HG02943 (cell line): ENCODE measurements at regions not wholly inside any gene's neighbourhood (a gene's known extent, or its start where the extent isn't known, plus 50 kb on each side); places are given as distances from the start of the nearest gene placed in this dataset.
"Not testable (repeated sequence)": the region's sequence is repeated elsewhere in the genome, so short reads cannot be mapped to it uniquely, and the experiment has no call there.

Experiments
- ATAC-seq: cut with Tn5 transposase; IDR thresholded peaks from one replicate; pipeline ENCODE4 v1.9.1; 2021; ENCODE audit warnings: mild to moderate bottlenecking, low read depth, moderate library complexity; ENCODE audit not compliant: unreplicated experiment

DNA sequence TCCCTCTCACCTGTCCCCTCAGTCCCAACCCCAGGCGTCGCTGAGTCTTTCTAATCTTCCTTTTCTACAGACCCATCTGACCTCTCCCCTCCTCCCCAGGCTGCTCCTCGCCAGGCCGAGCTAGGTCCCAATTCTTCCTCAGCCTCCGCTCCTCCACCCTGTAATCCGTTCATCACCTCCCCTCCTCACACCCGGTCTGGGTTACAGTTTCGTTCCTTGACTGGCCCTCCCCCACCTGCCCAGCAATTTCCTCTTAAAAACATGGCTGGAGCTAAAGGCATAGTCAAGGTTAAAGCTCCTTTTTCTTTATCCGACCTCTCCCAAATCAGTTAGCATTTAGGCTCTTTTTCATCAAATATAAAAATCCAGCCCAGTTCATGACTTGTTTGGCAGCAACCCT is 262.0 kb downstream of the SMARCA2 start:
- not testable (repeated sequence) for ATAC-seq

DNA sequence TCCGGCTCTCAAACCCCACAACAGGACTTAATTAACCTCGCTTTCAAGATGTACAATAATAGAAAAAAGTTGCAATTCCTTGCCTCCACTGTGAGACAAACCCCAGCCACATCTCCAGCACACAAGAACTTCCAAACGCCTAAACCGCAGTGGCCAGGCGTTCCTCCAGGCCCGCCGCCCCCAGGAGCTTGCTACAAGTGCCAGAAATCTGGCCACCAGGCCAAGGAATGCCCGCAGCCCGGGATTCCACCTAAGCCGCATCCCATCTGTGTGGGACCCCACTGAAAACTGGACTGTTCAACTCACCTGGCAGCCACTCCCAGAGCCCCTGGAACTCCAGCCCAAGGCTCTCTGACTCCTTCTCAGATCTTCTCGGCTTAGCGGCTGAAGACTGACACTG is 262.5 kb downstream of the SMARCA2 start:
- not testable (repeated sequence) for ATAC-seq

DNA sequence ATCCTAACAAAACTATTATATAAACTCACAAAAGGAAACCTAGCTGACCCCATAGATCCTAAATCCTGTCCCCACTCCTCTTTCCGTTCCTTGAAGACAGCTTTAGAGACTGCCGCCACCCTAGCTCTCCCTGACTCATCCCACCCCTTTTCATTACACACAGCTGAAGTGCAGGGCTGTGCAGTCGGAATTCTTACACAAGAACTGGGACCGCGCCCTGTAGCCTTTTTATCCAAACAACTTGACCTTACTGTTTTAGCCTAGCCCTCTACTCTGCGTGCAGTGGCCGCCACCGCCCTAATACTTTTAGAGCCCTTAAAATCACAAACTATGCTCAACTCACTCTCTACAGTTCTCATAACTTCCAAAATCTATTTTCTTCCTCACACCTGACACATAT is 264.0 kb downstream of the SMARCA2 start:
- not testable (repeated sequence) for ATAC-seq

DNA sequence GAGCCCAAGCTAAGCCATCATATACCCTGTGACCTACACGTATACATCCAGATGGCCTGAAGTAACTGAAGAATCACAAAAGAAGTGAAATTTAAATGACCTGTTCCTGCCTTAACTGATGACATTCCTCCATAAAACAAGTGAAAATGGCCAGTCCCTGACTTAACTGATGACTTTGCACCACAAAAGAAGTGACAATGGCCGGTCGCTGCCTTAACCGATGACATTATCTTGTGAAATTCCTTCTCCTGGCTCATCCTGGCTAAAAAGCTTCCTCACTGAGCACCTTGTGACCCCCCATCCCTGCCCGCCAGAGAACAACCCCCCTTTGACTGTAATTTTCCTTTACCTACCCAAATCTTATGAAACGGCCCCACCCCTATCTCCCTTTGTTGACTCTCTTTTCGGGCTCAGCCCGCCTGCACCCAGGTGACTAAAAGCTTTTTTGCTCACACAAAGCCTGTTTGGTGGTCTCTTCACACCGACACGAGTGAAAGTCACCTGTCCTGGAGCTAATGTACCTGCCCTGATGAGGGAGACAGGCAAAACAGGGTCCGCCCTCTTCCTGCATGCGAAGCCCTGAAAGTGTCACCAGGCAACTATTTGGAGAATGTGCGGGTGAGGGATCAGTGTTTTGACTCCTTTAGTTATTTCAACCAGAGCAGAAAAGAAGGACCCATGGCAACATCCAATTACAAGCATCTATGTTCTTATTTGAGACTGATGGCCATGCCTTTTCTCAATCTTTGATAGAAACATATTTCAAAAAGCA is 266.1 kb downstream of the SMARCA2 start:
- no peak for ATAC-seq

DNA sequence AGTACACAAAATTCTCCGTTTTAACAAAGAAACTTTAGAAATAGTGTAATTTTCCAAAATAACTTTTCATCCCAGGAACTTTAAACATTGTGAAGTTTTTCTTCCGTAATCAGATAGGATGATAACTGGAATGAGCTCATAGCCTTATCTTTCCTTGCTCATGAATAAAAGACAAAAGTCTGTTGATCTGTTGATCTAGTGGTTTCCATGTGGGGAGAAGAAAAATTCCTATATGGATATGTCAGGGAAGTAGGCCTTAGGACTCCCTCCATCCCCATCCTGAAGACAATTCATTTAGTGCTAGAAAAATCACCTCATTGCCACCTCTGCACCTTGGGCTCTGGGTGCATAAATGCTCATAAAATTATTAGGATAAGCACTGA is 266.6 kb downstream of the SMARCA2 start:
- ATAC-seq: no peak

DNA sequence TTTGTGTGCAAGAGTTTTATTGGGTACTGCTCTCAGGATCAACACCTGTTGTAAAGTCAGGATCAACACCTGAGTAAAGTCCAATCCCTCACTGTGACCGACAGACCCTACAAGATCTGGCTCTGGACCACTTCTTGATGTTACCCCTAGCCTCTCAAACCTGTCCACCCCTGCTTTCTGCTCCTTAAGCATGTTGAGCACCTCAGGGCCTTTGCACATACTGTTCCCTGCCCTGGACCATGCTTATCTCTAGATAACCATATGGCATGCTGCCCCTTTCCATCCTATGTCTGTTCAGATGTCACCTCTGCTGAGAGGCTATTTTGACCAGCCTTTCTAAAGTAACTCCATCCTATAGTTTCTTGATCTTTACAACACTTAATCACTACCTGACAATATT is 269.6 kb downstream of the SMARCA2 start:
- no peak for ATAC-seq

DNA sequence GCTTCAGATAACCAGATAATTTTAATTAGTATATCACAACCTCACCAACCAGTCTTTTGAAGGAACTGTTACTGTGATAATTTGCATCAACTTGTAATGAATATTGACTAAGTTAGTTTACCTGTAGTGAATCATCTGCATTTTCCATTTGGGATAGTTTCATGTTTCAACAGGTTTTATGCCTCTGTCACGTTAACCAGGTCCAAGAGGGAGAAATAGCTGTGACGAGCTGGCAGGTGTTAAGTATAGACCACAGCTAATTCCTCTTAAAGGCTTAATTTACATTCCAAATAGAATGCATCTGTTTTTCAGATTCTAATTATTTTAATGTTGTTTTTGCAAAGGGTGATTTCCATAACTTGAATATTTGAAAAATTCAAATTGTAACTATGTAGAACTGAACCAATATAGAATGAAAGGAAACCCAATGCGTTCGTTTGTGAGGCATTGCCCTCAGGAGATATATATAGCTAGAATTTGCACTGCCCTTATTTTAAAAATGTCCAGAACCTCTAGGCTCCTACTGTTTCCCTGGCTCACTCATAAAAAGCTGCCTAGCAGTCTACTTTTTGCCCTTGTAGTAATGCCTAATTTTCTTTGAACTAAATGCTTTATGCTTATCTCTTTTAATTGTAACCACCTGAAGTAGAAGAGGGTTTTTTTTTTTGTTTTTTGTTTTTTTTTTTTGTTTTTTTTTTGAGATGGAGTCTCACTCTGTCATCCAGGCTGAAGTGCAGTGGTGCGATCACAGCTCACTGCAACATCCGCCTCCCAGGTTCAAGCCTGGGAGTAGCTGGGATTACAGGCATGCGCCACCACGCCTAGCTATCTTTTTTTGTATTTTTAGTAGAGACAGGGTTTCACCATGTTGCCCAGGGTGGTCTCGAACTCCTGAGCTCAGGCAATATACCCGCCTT is 270.5 kb downstream of the SMARCA2 start:
- no peak for ATAC-seq

DNA sequence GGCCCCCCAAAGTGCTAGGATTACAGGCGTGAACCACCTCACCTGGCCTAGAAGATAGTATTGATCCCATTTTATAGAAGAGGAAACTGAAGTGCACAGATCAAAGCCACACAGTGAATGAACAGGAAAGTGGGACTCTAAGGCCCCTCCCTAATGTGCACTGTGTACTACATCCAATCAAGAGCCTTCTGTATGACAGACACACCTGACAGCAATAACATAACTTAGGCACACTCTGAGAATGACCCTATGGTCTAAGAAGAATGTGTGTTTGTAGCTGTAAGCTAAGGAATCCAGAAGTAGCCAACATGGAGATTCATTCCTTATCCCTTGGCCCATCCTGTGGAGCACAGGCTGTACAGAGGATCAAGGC is 271.2 kb downstream of the SMARCA2 start:
- no peak for ATAC-seq

DNA sequence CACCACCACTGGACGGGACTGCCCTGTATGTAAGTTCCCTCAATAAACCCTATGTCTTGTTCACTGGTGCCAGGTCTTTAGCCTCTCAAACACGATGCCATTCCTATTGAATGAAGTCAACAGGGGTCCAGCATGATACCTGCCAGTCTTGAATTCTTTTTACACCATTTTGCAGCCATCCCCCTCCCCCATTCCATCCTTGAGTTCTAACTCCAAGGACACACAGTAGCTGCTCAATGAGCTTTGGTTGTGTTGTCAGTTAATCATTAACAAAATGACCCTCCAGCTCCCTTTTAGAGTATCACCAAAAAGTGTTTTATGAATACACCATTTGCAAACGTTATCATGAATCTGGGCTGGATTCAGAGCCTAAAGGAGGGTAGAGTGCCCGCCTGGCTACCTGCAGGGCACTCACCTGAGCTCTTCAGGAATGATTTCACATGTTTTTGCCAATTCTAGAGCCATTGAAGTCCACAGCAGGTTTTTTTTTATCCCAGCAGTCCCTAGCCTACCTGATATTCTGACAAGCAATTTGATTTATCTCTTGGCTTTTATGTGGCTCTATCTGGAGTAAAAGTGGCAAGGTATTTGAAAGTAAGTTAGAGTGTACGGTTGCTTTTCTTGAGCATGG is 271.8 kb downstream of the SMARCA2 start:
- ATAC-seq: no peak

DNA sequence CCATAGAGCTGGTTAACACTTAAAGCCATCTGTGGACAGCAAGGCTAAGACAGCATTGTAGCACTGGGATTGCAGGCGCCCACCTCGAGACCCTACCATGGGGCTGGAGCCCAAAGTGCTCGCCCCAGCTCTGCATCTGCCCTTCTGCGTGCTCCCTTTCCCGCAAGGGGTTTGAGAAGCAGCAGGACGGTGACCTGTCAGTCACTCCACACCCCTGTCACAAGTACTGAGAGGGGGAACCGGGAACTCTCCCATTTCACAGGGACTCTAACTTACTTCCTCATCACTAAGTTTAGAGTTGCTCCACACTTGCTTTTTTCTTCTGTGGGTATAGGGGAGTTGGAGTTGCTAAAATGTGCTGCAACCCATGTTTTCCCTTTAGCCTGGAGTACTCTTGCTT is 273.2 kb downstream of the SMARCA2 start:
- ATAC-seq: no peak

DNA sequence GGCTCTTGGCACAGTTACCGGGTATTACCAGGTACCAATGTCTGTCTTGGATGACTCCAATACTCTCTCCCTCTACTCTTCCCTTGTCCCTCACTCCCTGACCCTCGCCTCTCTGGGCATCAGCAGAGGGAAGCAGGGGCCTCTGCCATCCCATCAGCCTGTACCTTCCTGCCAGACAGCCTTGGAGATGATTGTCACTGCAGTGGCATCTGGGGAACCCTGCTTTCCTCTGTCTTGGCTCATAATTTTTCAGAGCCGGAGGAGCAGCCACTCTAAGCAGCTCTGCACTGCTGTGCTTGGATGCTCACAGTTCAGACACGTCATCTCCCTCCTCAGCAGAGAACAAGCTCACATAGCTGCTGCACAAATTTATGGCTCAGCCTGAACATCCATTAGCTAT is 274.1 kb downstream of the SMARCA2 start:
- no peak for ATAC-seq

DNA sequence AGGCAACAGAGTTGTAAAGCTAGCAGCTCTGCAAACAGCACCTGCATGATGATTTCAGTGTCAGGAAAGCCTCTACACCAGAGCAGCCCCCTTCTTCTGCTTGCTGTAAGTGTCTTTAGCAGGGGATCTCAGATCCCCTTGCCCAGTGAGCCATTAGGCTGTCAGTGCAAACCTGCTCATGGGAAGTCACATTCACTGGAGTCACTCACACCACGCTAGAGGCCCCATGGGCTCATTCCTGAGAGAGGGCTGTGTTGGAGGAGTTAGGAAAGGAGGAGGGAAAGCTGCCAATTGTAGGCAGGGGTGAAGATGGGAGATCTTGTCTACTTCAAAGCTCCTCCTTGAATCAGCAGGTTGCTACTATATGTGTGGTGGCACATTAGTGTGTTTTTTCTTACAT is 275.2 kb downstream of the SMARCA2 start:
- ATAC-seq: no peak

DNA sequence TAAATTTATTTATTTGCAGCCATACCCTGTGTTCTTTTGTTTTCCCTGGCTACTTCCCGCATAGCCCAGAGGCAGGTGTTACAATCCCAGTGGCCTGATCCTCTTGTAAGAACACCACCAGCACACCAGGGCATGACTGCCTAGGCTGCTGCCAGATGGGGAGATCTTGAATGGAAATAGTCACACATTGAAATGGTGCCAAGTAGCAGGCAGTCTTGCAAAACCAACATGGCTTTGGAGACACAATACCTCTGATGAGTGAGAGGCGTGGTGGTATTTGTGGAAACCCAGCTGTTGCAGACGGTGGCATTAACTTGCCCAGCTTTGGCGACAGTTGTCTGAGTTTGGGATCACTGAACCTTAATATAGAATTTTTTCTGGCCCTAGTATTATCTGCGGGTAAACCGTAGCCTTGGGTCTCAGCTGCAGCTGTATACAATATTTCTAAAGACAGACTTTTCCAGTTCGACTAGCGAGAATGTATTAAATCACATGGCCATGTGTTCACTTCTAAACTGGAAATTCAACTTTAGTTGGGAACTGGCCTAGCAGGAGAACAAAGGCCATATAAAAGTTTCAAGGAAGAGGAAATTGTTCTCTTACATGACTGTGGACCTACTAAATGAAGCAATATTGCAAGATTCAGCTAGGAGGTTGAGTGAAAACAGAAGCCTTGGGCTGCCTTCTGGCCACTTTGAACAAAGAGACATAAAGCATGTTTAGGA is 277.0 kb downstream of the SMARCA2 start:
- ATAC-seq: no peak

DNA sequence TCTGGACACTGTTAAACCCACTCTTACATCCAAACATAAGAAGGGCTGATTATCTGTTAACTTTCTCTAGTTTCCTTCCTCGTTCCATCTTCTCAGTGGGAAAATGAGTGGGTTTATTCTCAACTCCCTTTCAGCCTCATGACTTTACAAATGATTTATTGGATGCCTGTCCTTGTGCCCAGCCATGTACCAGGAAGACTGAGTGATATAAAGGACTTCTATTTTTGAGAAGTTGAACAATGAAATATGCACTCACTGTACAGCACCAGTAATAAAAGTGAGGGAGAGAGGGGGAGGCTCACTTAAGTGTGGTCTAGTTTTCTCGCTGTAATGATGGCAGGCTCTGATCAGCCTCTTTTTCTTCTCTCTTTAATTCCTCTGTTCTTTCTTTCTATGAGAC is 277.6 kb downstream of the SMARCA2 start:
- no peak for ATAC-seq

DNA sequence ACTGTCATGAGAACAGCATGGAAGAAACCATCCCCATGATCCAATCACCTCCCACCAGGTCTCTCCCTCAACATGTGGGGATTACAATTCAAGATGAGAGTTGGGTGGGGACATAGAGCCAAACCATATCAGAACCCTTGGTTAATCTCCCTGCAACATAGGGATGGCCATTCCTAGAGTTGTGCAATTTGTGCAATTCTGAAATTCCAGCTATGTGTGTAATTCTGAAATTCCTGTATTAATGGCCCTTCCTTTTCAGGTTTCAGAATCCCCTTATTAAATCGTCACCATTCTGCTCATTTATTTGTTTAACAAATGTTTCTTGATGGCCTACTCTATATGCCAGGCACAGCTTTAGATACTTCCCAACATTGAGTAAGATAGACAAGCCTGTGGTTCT is 282.6 kb downstream of the SMARCA2 start:
- no peak for ATAC-seq

DNA sequence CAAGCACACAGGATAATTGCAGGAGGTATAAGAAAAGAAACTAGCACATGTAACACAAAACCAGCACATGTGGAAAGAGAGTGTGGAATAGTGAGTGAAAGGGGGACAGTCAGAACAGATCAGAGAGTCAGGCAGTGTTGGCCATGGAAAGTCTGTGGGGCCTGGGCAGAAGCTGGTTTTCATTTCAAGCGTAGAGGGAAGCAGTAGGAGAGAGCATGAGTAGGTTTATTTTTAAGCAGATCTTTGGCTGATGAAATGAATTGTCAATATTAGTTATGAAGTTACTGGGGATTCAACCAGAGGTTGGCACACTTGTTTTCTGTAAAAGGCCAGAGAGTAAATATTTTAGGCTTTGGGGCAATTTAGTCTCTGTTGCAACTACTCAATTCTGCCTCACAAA is 283.1 kb downstream of the SMARCA2 start:
- ATAC-seq: no peak

DNA sequence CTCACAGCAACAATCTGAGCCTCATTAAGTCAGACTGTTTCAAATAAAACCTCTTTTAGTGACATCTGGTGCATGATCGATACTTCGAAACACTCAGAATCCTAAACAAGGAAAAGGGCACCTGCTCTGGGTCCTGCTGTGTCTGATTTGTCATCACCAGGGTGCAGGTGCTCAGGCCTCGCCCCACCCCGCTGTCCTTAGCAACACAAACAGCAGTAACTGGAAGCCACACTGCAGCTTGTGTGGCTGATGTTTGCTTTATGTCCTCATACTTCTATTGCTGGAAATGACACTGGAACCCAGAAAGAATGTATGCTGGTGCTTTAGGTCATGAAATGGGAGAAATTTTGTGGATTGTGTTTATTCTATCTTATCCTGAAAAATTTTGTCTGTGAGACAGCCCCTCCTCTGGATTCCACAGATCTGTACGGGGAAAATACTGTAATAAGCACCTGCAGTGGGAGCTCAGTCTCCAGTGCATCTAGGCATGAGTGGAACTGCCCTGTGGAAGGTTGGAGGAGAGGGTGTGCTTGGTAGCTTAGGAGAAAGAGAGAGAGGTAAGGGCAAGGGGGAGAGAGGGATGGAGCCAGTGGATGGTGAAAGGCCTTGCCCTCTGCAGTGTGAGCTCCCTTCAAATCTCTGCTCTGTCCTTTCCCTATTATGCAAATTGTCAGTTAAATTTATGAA is 284.2 kb downstream of the SMARCA2 start:
- no peak for ATAC-seq

DNA sequence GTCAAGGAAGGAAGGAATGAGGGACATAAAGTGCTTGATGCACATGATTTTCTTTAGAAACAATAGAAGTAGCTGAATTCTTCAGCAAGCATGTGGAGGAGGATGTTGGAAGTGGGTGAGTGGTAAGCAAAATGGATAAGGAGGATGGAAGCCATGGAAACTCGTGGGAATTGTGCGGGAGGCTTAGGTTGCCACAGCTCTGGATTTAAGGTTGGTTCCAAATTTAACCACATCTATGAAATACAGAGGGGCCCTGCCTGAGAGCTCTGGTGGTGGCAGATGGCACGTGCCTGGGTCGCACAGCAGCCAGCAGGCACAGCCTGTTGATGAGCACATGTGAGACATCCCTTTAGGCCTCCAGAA is 284.7 kb downstream of the SMARCA2 start:
- no peak for ATAC-seq

DNA sequence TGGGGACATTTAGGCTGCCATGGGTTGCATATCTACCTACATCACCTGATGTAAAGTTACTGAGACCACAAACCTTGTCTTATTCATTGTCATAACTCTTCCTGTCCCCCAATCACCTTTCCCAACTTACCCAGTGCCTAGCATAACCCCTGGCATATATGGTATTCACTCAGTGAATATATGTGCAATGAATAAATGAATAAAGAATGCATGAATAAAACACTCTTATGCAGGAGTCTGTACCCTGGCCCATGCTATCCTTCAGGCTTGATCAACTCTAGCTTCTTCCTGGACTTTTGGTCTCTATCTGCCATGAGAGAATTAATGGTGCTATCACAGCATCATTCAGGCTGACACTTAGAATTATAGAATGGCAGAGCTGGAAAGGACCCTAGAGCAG is 285.2 kb downstream of the SMARCA2 start:
- no peak for ATAC-seq

DNA sequence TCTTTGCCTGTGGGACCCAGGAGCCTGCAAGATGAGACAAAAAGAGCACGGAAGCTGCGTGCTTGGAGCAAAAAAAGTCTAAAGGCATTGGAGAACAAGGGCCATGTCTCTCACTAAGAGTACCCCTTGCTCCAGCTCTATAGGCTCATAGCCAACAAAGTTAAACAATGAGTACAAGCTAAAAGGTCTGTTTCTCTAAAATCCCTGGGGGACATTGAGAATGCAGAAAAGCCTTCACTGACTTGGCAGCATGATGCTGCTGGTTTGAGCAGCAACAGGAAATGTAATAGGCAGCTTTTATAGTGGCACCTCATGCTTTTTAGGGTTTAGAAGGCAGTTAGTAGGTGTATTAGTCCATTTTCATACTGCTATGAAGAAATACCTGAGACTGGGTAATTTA is 287.5 kb downstream of the SMARCA2 start:
- no peak for ATAC-seq
